ENCODE measurements at regions not wholly inside any gene's neighbourhood (a gene's known extent, or its start where the extent isn't known, plus 50 kb on each side); places are given as distances from the start of the nearest gene placed in this dataset.

GRCh38 chrX:30151964-30152363 is 63.4 kb upstream of the MAGEB2 start:
- H3K9me3 ChIP-seq (ENCODE audit: control insufficient read depth in 1 of 2, insufficient read depth in 1 of 2, low read depth in 1 of 2, low read length in 2 of 2): no peaks in the 10 kb centered on the region
- H2AFZ ChIP-seq (ENCODE audit: low read depth, low read length, poor library complexity, severe bottlenecking): no peak overlapping the region
- H3K79me2 ChIP-seq (ENCODE audit: insufficient read depth, low read length): no peaks in the 10 kb centered on the region
- ATAC-seq (no peak), DNase-seq (ENCODE audit: low read depth, low spot score) (no peak)
- no TSS peak for BruUV-seq (replicated peaks)
- no peak overlapping the region for H3K9ac ChIP-seq (ENCODE audit: low read length)
- H3K36me3 ChIP-seq (ENCODE audit: control insufficient read depth in 1 of 2, insufficient read depth in 2 of 2, low read length in 2 of 2): no peaks in the 10 kb centered on the region
- ChIA-PET RAD21 (ENCODE audit: low non-redundant PET in 1 of 2, low total read pairs in 2 of 2, uncharacterized antibody in 2 of 2, unreplicated experiment in 2 of 2) (no interaction called here), CTCF (no interaction called here), POLR2A (no interaction called here)
- no peaks in the 10 kb centered on the region for H3K4me1 ChIP-seq (ENCODE audit: control insufficient read depth in 1 of 2, insufficient read depth in 2 of 2, low read length in 2 of 2)
- H3K4me3 ChIP-seq (replicated peaks in 1 of 2; ENCODE audit: low read depth in 1 of 2, low read length in 2 of 2): no peak overlapping the region
- intact Hi-C loops (cut with micrococcal nuclease): no loop called here
- no peak overlapping the region for H3K4me2 ChIP-seq (ENCODE audit: low read length)
- no peaks in the 10 kb centered on the region for H3K9me2 ChIP-seq (ENCODE audit: insufficient read depth)
- no peak overlapping the region for H3K27ac ChIP-seq (ENCODE audit: low read depth, low read length)
- TF ChIP-seq SIN3A (IDR thresholded peaks at IDR 0.05; ENCODE audit: low read depth): no peak
- no peak for TF ChIP-seq ZBTB33 (IDR thresholded peaks at IDR 0.05; ENCODE audit: extremely low read depth, insufficient replicate concordance, low read length)
- TF ChIP-seq EZH2phosphoT487 (IDR thresholded peaks at IDR 0.05; ENCODE audit: borderline replicate concordance): no peak
- TF ChIP-seq POLR2AphosphoS5 (IDR thresholded peaks at IDR 0.05; ENCODE audit: low read depth, low read length): no peak
- TF ChIP-seq ZNF274 (IDR thresholded peaks at IDR 0.05; ENCODE audit: low read depth, low read length): no peak
- TF ChIP-seq REST (IDR thresholded peaks at IDR 0.05; ENCODE audit: low read depth): no peak
- TF ChIP-seq, protein P1, sequence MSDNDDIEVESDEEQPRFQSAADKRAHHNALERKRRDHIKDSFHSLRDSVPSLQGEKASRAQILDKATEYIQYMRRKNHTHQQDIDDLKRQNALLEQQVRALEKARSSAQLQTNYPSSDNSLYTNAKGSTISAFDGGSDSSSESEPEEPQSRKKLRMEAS (IDR thresholded peaks at IDR 0.05): no peak
- no peak for TF ChIP-seq EZH2 (IDR thresholded peaks at IDR 0.05)
- TF ChIP-seq JUND (IDR thresholded peaks at IDR 0.05): no peak
- TF ChIP-seq ZFX (IDR thresholded peaks at IDR 0.05): no peak
- no peak for TF ChIP-seq TCF7L2 (IDR thresholded peaks at IDR 0.05; ENCODE audit: borderline replicate concordance, extremely low read depth, insufficient read depth, insufficient read length)
- no peaks in the 10 kb centered on the region for H3K27me3 ChIP-seq (ENCODE audit: insufficient read depth, low read length)
- H4K20me1 ChIP-seq (ENCODE audit: insufficient read depth): no peaks in the 10 kb centered on the region

Data from HCT116 (cell line).